CD14-positive monocyte (primary cell): ENCODE measurements at regions not wholly inside any gene's neighbourhood (a gene's known extent, or its start where the extent isn't known, plus 50 kb on each side); places are given as distances from the start of the nearest gene placed in this dataset.

ENCODE experiments used
- DNase-seq, 3 donors: peaks; one replicate each; pipeline ENCODE4 v3.0.0-alpha.2; 2011 to 2022
- H2AFZ ChIP-seq: 2 replicates; pipeline ENCODE4 v1.6.0; 2012; ENCODE audit warnings: mild to moderate bottlenecking, low read depth, low read length, inconsistent platforms; ENCODE audit not compliant: insufficient read depth, poor library complexity, severe bottlenecking
- H3K27ac ChIP-seq, 2 donors: 1 replicate in 1 of 2; 2 replicates in 1 of 2; pipeline ENCODE4 v1.5.1; 2012 to 2013; ENCODE audit warnings: low read length in 2 of 2, control low read depth in 1 of 2, inconsistent platforms in 1 of 2, low read depth in 1 of 2, mild to moderate bottlenecking in 1 of 2
- H3K27me3 ChIP-seq, 2 donors: one replicate each; pipeline versions ENCODE4 v1.6.0 to v1.6.1; 2011 to 2013; ENCODE audit warnings: low read length in 2 of 2; ENCODE audit not compliant: control insufficient read depth in 2 of 2, insufficient read depth in 2 of 2
- H3K36me3 ChIP-seq, 2 donors: replicated peaks in 1 of 2; 1 replicate in 1 of 2; 2 replicates in 1 of 2; pipeline versions ENCODE4 v1.5.1 to v1.6.1; 2012 to 2013; ENCODE audit warnings: low read length in 2 of 2, control low read depth in 1 of 2, inconsistent platforms in 1 of 2, mild to moderate bottlenecking in 1 of 2; ENCODE audit not compliant: insufficient read depth in 2 of 2, control insufficient read depth in 1 of 2
- H3K4me1 ChIP-seq, 2 donors: 1 replicate in 1 of 2; 2 replicates in 1 of 2; pipeline versions ENCODE4 v1.5.1 to v1.6.1; 2012 to 2013; ENCODE audit warnings: low read length in 2 of 2, control low read depth in 1 of 2, inconsistent platforms in 1 of 2, mild to moderate bottlenecking in 1 of 2, moderate library complexity in 1 of 2; ENCODE audit not compliant: insufficient read depth in 2 of 2, control insufficient read depth in 1 of 2
- H3K4me2 ChIP-seq: replicated peaks from 2 replicates; pipeline ENCODE3; 2012; ENCODE audit warnings: low read length, moderate library complexity, mild to moderate bottlenecking; ENCODE audit not compliant: poor library complexity, severe bottlenecking; ENCODE audit errors: extremely low read depth
- H3K4me3 ChIP-seq, 3 experiments: fragments of 200-600 bp in 1 of 3; sonication (generic) in 1 of 3; replicated peaks in 1 of 3; 1 replicate in 2 of 3; 2 replicates in 1 of 3; pipeline ENCODE4 v1.5.1; 2011 to 2013; ENCODE audit warnings: low read length in 3 of 3, mild to moderate bottlenecking in 3 of 3, control low read depth in 2 of 3, low read depth in 2 of 3, inconsistent platforms in 1 of 3, moderate library complexity in 1 of 3
- H3K79me2 ChIP-seq: 2 replicates; pipeline ENCODE4 v1.6.0; 2012; ENCODE audit warnings: mild to moderate bottlenecking, control low read depth, inconsistent platforms, low read length, moderate library complexity; ENCODE audit not compliant: insufficient read depth
- H3K9ac ChIP-seq: 2 replicates; pipeline ENCODE4 v1.6.0; 2017; ENCODE audit warnings: low read length, mild to moderate bottlenecking; ENCODE audit not compliant: insufficient read depth, poor library complexity, severe bottlenecking
- H3K9me3 ChIP-seq, 2 donors: replicated peaks in 1 of 2; 1 replicate in 1 of 2; 2 replicates in 1 of 2; pipeline versions ENCODE4 v1.5.1 to v1.6.1; 2012 to 2013; ENCODE audit warnings: low read length in 2 of 2, control low read depth in 1 of 2; ENCODE audit not compliant: control insufficient read depth in 1 of 2, insufficient read depth in 1 of 2
- H4K20me1 ChIP-seq: 2 replicates; pipeline ENCODE4 v1.6.0; 2012; ENCODE audit warnings: mild to moderate bottlenecking, low read length, control low read depth, moderate library complexity; ENCODE audit not compliant: insufficient read depth
- H3K27ac Mint-ChIP-seq, 7 donors: one replicate each; pipeline ENCODE4 v1.8.0; 2020; ENCODE audit warnings: mild to moderate bottlenecking in 7 of 7, mixed read lengths in 7 of 7, moderate library complexity in 6 of 7, inconsistent platforms in 2 of 7
- H3K27me3 Mint-ChIP-seq, 3 donors: one replicate each; pipeline ENCODE4 v1.8.0; 2021 to 2022; ENCODE audit warnings: low read depth in 3 of 3, mild to moderate bottlenecking in 3 of 3, mixed read lengths in 3 of 3, moderate library complexity in 3 of 3, inconsistent platforms in 1 of 3
- H3K36me3 Mint-ChIP-seq, 2 donors: one replicate each; pipeline ENCODE4 v1.8.0; 2020; ENCODE audit warnings: mixed read lengths in 2 of 2, inconsistent platforms in 1 of 2, mild to moderate bottlenecking in 1 of 2
- H3K4me1 Mint-ChIP-seq: one replicate; pipeline ENCODE4 v1.8.0; 2020; ENCODE audit warnings: mild to moderate bottlenecking, mixed read lengths
- H3K4me3 Mint-ChIP-seq, 2 donors: one replicate each; pipeline ENCODE4 v1.8.0; 2020; ENCODE audit warnings: mild to moderate bottlenecking in 2 of 2, mixed read lengths in 2 of 2, moderate library complexity in 1 of 2
- H3K9me3 Mint-ChIP-seq, 7 donors: one replicate each; pipeline ENCODE4 v1.8.0; 2020 to 2022; ENCODE audit warnings: mixed read lengths in 7 of 7, mild to moderate bottlenecking in 6 of 7, moderate library complexity in 6 of 7, inconsistent platforms in 2 of 7
- WGBS: methylation state at CpG from one replicate; pipeline ENCODE4 v1.1.5; 2013; ENCODE audit warnings: missing lambda C conversion rate; ENCODE audit not compliant: insufficient coverage; 5-methylcytosine and 5-hydroxymethylcytosine counted together
- intact Hi-C, 2 donors: fragments of 100-400 bp; cut with micrococcal nuclease; formaldehyde crosslinking; loops; one replicate each; pipeline versions ENCODE4 v1.15.0 to v1.15.1; 2023
- TF ChIP-seq, protein P1 (sequence below): fragments of 200-600 bp; IDR thresholded peaks from one replicate; pipeline ENCODE4 v1.8.0; 2022; ENCODE audit warnings: antibody characterized with exemption, mild to moderate bottlenecking

DNA sequence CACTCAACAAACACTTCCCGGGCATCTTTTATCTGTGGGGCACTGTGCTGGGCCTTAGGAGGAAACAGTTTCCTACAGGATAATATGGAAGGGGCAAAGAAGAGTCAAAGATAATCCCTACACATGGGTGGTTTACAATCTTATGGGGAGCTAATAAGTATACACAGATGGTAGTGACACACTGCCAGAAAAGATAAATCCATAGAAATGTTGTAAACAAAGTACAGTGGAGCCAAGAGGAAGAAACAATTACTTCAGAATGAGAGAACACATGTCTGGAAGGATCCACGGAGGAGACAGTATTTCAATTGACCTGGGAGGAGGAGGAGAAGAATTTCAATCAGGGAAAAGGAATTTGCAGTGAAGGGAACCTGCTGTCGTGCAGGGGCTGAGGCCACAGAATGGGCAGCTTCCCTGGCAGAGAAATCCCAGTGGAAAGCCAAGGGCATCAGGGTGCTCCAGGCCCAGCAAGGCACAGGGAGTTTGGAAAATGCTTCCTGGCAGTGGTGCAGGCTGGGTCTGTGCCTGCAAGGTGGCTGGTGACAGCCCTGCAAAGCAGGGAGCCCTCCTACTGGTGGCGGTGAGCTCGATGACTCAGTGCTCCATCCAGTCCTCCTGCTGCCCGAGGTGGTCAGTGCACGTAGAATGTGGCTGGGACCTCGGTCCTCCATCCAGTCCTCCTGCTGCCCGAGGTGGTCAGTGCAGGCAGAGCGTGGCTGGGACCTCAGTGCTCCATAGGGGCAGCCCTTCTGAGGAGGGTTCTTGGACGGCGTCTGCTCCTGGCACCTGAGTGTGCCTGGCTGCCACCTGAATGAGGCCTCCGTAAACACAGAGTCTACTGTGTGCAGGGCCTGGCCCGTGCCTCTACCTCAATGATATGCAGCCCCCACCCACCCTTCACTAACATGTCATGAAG, 444.3 kb upstream of the B3GAT1 start:
- H3K27me3 ChIP-seq = no peaks in the 10 kb centered on the region
- no peak overlapping the region for H3K9ac ChIP-seq
- no peak overlapping the region for H2AFZ ChIP-seq

More for the DNA sequence above, 444.3 kb upstream of the B3GAT1 start:
- Histone ChIP-seq H3K4me1 (no peaks in the 10 kb centered on the region), H3K9me3 (no peaks in the 10 kb centered on the region), H3K36me3 (no peaks in the 10 kb centered on the region), H3K27ac (no peak overlapping the region), H3K4me3 (no peak overlapping the region), H4K20me1 (no peaks in the 10 kb centered on the region), H3K79me2 (no peaks in the 10 kb centered on the region), H3K4me2 (no peak overlapping the region)
- no peak overlapping the region for H3K27ac Mint-ChIP-seq
- no peak overlapping the region for H3K4me3 Mint-ChIP-seq
- peaks cover 0 to 1% (median 0%) of the 10 kb centered on the region in 7 donors for H3K9me3 Mint-ChIP-seq
- no peaks in the 10 kb centered on the region for H3K36me3 Mint-ChIP-seq
- WGBS = 73% methylated on average over 12 of the region's 14 CpGs
- TF ChIP-seq, protein P1, sequence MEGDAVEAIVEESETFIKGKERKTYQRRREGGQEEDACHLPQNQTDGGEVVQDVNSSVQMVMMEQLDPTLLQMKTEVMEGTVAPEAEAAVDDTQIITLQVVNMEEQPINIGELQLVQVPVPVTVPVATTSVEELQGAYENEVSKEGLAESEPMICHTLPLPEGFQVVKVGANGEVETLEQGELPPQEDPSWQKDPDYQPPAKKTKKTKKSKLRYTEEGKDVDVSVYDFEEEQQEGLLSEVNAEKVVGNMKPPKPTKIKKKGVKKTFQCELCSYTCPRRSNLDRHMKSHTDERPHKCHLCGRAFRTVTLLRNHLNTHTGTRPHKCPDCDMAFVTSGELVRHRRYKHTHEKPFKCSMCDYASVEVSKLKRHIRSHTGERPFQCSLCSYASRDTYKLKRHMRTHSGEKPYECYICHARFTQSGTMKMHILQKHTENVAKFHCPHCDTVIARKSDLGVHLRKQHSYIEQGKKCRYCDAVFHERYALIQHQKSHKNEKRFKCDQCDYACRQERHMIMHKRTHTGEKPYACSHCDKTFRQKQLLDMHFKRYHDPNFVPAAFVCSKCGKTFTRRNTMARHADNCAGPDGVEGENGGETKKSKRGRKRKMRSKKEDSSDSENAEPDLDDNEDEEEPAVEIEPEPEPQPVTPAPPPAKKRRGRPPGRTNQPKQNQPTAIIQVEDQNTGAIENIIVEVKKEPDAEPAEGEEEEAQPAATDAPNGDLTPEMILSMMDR = no peak
- no peak for DNase-seq
- no peaks in the 10 kb centered on the region for H3K4me1 Mint-ChIP-seq
- H3K27me3 Mint-ChIP-seq = peaks cover 0 to 2% (median 0%) of the 10 kb centered on the region in 3 donors
- intact Hi-C loops = no loop called here
